ENCODE measurements at regions not wholly inside any gene's neighbourhood (a gene's known extent, or its start where the extent isn't known, plus 50 kb on each side); places are given as distances from the start of the nearest gene placed in this dataset.
A peak's percentile ranks its signal among the peaks of the same experiment; 100 is the strongest.

DNA sequence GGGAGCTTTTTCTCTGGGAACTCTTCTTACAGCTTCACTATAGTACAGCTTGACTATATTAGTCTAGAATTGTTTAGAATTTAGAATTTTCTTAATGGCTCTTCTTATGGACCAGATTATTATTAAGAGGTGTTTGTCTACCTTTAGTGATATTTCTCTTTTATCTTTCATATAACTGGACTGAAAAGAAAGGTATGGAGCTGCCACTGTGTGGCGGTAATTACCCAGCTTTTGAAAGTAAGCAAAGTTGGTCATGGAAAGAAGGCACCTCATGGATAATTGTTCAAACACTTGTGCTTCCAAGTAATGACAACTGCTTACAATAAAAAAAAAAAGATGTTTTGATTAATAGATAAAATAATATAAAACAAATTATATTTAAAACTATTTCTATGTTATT lies 1112.5 kb downstream of the TECRL start:
- DNase-seq (no peak), ATAC-seq (no peak)
- intact Hi-C loops (cut with DNase I, micrococcal nuclease) = no loop called here
- H3K4me3 ChIP-seq = no peak overlapping the region
- TF ChIP-seq, protein P1, sequence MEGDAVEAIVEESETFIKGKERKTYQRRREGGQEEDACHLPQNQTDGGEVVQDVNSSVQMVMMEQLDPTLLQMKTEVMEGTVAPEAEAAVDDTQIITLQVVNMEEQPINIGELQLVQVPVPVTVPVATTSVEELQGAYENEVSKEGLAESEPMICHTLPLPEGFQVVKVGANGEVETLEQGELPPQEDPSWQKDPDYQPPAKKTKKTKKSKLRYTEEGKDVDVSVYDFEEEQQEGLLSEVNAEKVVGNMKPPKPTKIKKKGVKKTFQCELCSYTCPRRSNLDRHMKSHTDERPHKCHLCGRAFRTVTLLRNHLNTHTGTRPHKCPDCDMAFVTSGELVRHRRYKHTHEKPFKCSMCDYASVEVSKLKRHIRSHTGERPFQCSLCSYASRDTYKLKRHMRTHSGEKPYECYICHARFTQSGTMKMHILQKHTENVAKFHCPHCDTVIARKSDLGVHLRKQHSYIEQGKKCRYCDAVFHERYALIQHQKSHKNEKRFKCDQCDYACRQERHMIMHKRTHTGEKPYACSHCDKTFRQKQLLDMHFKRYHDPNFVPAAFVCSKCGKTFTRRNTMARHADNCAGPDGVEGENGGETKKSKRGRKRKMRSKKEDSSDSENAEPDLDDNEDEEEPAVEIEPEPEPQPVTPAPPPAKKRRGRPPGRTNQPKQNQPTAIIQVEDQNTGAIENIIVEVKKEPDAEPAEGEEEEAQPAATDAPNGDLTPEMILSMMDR (IDR thresholded peaks at IDR 0.05) = no peak
- peaks cover 3% of the 10 kb centered on the region for H3K9me3 ChIP-seq
- no peaks in the 10 kb centered on the region for H3K4me1 ChIP-seq (ENCODE audit: low read depth)
- H3K36me3 ChIP-seq (ENCODE audit: low read depth) = no peaks in the 10 kb centered on the region

DNA sequence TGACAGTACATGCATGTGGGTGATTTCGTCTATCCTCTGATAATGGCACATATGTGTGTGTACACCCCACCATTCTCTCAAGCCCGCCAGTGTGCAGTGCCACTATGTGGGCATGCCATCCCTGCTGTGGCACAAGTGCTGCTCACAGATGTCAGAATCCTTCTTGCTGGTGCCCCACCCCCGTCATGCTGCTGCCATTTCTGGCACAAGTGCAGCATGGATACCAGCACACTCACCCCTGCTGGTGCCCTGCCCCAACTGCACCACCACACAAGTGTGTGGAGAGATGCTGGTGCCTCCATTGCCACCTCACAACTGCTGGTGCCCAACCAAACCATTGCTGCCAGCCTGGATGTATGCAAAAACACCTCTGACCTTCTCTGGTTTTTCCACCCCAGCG lies 1133.8 kb downstream of the TECRL start:
- no peak overlapping the region for H3K4me3 ChIP-seq
- no peaks in the 10 kb centered on the region for H3K4me1 ChIP-seq (ENCODE audit: low read depth)
- no peak for ATAC-seq
- peaks cover 10% of the 10 kb centered on the region for H3K9me3 ChIP-seq
- H3K36me3 ChIP-seq (ENCODE audit: low read depth) = no peaks in the 10 kb centered on the region
- TF ChIP-seq, protein P1 (IDR thresholded peaks at IDR 0.05) = no peak
- peak in 1 of 3 donors; percentile 21 for DNase-seq
- intact Hi-C loops (cut with DNase I, micrococcal nuclease) = no loop called here

DNA sequence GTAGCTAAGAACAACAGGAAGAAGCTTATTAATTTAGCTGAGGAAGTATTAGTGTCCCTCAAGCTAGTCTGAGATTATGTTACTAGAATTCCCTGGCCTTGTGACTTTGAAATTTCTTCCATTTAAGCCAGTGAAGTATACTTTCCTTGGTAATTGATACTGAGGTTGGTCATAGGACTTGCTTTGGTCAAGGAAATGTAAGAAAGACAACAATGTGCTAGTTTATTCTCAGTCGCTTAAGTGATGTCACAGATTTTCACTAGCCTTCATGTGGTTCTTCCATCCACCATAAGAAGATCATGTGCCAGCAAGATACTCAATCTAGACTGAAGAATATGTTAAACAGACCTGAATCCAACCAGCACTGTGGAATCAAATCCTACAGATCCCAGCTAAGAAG lies 1140.1 kb downstream of the TECRL start:
- intact Hi-C loops (cut with DNase I, micrococcal nuclease) = no loop called here
- DNase-seq (no peak), ATAC-seq (no peak)

DNA sequence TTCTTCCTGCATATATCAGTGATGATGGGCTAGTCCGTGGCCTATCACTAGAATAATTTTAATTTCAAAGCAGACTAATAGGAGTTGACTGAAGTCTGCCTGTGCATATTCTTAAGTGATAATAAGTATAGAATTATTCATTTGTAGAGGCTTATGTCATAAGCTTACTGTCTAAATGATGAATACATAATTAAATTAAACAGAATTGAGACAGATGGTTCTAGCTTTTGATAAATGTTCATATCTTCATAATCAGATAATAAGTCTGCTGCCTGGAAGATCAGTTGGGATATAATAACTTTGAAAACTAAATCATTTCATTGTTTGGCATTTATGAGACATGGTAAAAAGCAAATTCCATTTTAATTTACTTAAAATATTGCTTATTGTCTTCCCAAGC lies 1175.6 kb downstream of the TECRL start:
- DNase-seq (no peak), ATAC-seq (no peak)
- intact Hi-C loops (cut with DNase I, micrococcal nuclease) = no loop called here
- H3K4me3 ChIP-seq = no peak overlapping the region
- H3K9me3 ChIP-seq = peaks cover 2% of the 10 kb centered on the region
- TF ChIP-seq, protein P1 (IDR thresholded peaks at IDR 0.05) = no peak
- H3K36me3 ChIP-seq (ENCODE audit: low read depth) = no peaks in the 10 kb centered on the region
- H3K4me1 ChIP-seq (ENCODE audit: low read depth) = no peaks in the 10 kb centered on the region

More for the DNA sequence above, 1140.1 kb downstream of the TECRL start:
- TF ChIP-seq, protein P1 (IDR thresholded peaks at IDR 0.05) = no peak
- Histone ChIP-seq H3K4me3 (no peak overlapping the region), H3K9me3 (peaks cover 5% of the 10 kb centered on the region), H3K36me3 (ENCODE audit: low read depth) (no peaks in the 10 kb centered on the region), H3K4me1 (ENCODE audit: low read depth) (no peaks in the 10 kb centered on the region)

DNA sequence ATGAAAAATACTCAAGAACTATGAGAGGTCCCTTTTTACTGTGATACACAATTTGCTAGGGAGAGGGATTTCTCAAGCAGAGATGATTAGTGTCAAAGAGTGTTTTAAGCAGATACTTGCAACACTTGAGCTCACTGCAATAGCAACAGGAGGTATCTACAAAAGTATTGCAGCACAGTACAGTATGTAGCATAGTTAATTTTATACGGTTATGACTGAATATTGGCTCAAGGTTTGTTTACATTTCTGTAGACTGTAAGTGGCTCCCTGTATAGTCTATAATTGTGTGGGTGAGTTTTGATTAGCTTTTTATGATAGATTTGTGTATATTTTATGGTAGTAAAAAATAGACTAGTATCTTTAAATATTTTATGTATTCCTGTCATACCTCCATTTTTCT lies 1177.2 kb downstream of the TECRL start:
- Histone ChIP-seq H3K4me3 (no peak overlapping the region), H3K9me3 (peaks cover 6% of the 10 kb centered on the region), H3K36me3 (ENCODE audit: low read depth) (no peaks in the 10 kb centered on the region), H3K4me1 (ENCODE audit: low read depth) (no peaks in the 10 kb centered on the region)
- TF ChIP-seq, protein P1 (IDR thresholded peaks at IDR 0.05) = no peak
- no peak for DNase-seq
- ATAC-seq = no peak
- intact Hi-C loops (cut with DNase I, micrococcal nuclease) = no loop called here

DNA sequence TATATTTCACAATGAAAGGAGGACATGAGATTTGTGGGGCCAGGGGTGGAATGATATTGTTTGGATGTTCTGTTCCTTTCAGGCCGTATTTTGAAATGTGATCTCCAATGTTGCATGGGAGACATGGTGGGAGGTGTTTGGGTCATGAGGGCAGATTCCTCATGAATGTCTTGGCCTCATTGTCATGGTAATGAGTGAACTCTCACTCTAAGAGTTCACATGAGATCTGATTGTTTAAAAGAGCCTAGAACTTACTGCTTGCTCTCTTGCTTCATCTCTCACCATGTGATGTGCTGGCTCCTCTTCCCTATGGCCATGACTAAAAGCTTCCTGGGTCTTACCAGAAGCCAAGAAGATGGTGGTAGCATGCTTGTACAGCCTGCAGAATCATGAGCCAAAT lies 1183.0 kb downstream of the TECRL start:
- TF ChIP-seq, protein P1 (IDR thresholded peaks at IDR 0.05) = no peak
- H3K36me3 ChIP-seq (ENCODE audit: low read depth) = no peaks in the 10 kb centered on the region
- H3K9me3 ChIP-seq = peaks cover 9% of the 10 kb centered on the region
- intact Hi-C loops (cut with DNase I, micrococcal nuclease) = no loop called here
- H3K4me3 ChIP-seq = no peak overlapping the region
- no peak for ATAC-seq
- H3K4me1 ChIP-seq (ENCODE audit: low read depth) = no peaks in the 10 kb centered on the region
- no peak for DNase-seq
